ENCODE measurements at regions not wholly inside any gene's neighbourhood (a gene's known extent, or its start where the extent isn't known, plus 50 kb on each side); places are given as distances from the start of the nearest gene placed in this dataset.

DNA sequence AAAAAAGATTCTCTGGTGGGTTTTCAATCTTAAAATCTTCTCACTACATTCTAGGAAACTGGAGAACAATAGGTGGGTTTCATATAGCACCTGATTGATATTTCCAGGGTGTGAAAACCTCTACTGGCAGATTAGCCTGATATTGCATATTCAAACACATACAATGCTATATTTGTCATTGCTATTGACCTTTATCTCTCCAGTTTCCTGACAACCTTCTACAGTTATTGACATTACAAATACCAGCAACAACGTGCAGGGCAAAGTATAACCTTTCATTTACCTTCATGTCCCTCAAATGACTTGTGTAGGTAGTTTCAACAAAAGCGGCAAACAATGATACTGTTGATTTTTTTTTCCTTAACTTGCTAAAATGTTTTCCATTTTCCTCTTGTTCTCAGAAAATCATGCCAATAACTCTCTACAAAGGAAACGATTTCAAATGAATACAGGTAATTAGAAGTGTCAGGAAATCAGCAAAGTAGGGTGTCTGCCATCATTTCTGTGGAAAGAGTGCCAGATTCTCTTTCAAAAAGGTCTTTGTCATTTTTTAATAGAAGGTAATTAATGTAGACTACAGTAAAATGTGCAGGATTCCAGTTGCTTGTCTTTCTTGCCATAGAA, 72.6 kb upstream of the CDIN1 start:
- no peak overlapping the region for H3K4me3 Mint-ChIP-seq (ENCODE audit: low read depth, unreplicated experiment)
- intact Hi-C loops (cut with micrococcal nuclease; ENCODE audit: unreplicated experiment), result loop anchor here (10.0 kb wide), 2 partner anchors 78 to 752 kb away; no protein-coding TSS in a partner anchor
- peak overlapping the region; percentile 56 for H3K27ac Mint-ChIP-seq (ENCODE audit: unreplicated experiment)
- no peak for TF ChIP-seq CTCF (IDR thresholded peaks at IDR 0.05; ENCODE audit: unreplicated experiment)
- no peaks in the 10 kb centered on the region for H3K9me3 Mint-ChIP-seq (ENCODE audit: low read depth, unreplicated experiment)
- CTCF ChIA-PET, result no interaction called here
- no TSS peak for BruUV-seq (replicated peaks)
- DNase-seq, result peak; percentile 0
- peaks cover 35% of the 10 kb centered on the region for H3K4me1 Mint-ChIP-seq (ENCODE audit: low read depth, unreplicated experiment)
- H3K36me3 Mint-ChIP-seq (ENCODE audit: insufficient read depth, unreplicated experiment), result peaks cover 5% of the 10 kb centered on the region
- H3K27me3 Mint-ChIP-seq (ENCODE audit: unreplicated experiment), result no peaks in the 10 kb centered on the region

- no TSS peak for BruUV-seq (replicated peaks)
- Mint-ChIP-seq H3K9me3 (ENCODE audit: low read depth, unreplicated experiment) (no peaks in the 10 kb centered on the region), H3K4me3 (ENCODE audit: low read depth, unreplicated experiment) (no peak overlapping the region), H3K4me1 (ENCODE audit: low read depth, unreplicated experiment) (peaks cover 32% of the 10 kb centered on the region), H3K27ac (ENCODE audit: unreplicated experiment) (no peak overlapping the region), H3K36me3 (ENCODE audit: insufficient read depth, unreplicated experiment) (peaks cover 5% of the 10 kb centered on the region), H3K27me3 (ENCODE audit: unreplicated experiment) (no peaks in the 10 kb centered on the region)
- DNase-seq, result no peak
- CTCF ChIA-PET, result no interaction called here
- intact Hi-C loops (cut with micrococcal nuclease; ENCODE audit: unreplicated experiment), result loop anchor here (10.0 kb wide), 2 partner anchors 77 to 753 kb away; no protein-coding TSS in a partner anchor
- no peak for TF ChIP-seq CTCF (IDR thresholded peaks at IDR 0.05; ENCODE audit: unreplicated experiment)
Measured at GRCh38 chr15:36507458-36507857, 72.0 kb upstream of the CDIN1 start.

GRCh38 chr15:36511594-36511993, 67.8 kb upstream of the CDIN1 start:
- no peak overlapping the region for H3K27ac Mint-ChIP-seq (ENCODE audit: unreplicated experiment)
- H3K36me3 Mint-ChIP-seq (ENCODE audit: insufficient read depth, unreplicated experiment), result no peaks in the 10 kb centered on the region
- H3K4me3 Mint-ChIP-seq (ENCODE audit: low read depth, unreplicated experiment), result no peak overlapping the region
- DNase-seq, result no peak
- TF ChIP-seq CTCF (IDR thresholded peaks at IDR 0.05; ENCODE audit: unreplicated experiment), result no peak
- peaks cover 16% of the 10 kb centered on the region for H3K4me1 Mint-ChIP-seq (ENCODE audit: low read depth, unreplicated experiment)
- intact Hi-C loops (cut with micrococcal nuclease; ENCODE audit: unreplicated experiment), result no loop called here
- BruUV-seq (replicated peaks), result no TSS peak
- CTCF ChIA-PET, result no interaction called here
- no peaks in the 10 kb centered on the region for H3K27me3 Mint-ChIP-seq (ENCODE audit: unreplicated experiment)
- no peaks in the 10 kb centered on the region for H3K9me3 Mint-ChIP-seq (ENCODE audit: low read depth, unreplicated experiment)

- TF ChIP-seq CTCF (IDR thresholded peaks at IDR 0.05; ENCODE audit: unreplicated experiment), result no peak
- H3K4me1 Mint-ChIP-seq (ENCODE audit: low read depth, unreplicated experiment), result no peaks in the 10 kb centered on the region
- intact Hi-C loops (cut with micrococcal nuclease; ENCODE audit: unreplicated experiment), result no loop called here
- no peak for DNase-seq
- no peaks in the 10 kb centered on the region for H3K36me3 Mint-ChIP-seq (ENCODE audit: insufficient read depth, unreplicated experiment)
- H3K27ac Mint-ChIP-seq (ENCODE audit: unreplicated experiment), result no peak overlapping the region
- CTCF ChIA-PET, result no interaction called here
- H3K9me3 Mint-ChIP-seq (ENCODE audit: low read depth, unreplicated experiment), result no peaks in the 10 kb centered on the region
- no TSS peak for BruUV-seq (replicated peaks)
- no peaks in the 10 kb centered on the region for H3K27me3 Mint-ChIP-seq (ENCODE audit: unreplicated experiment)
- no peak overlapping the region for H3K4me3 Mint-ChIP-seq (ENCODE audit: low read depth, unreplicated experiment)
Measured at GRCh38 chr15:36517758-36518157, 61.7 kb upstream of the CDIN1 start.

Data from Calu3 (cell line).